Transverse colon (tissue), 4 donors: ENCODE measurements at regions not wholly inside any gene's neighbourhood (a gene's known extent, or its start where the extent isn't known, plus 50 kb on each side); places are given as distances from the start of the nearest gene placed in this dataset.

Experiments
- EP300 ChIP-seq: sonication (generic); formaldehyde crosslinking; IDR thresholded peaks from one replicate; pipeline ENCODE4 v1.6.1; 2017; ENCODE audit warnings: antibody characterized with exemption, low read depth
- POLR2A ChIP-seq: fragments of 450-650 bp; IDR thresholded peaks from one replicate; pipeline ENCODE4 v1.6.1; 2016; ENCODE audit warnings: antibody characterized with exemption, mild to moderate bottlenecking, moderate library complexity
- POLR2AphosphoS5 ChIP-seq, 3 donors: sonication (generic); formaldehyde crosslinking; IDR thresholded peaks; one replicate each; pipeline ENCODE4 v1.6.1; 2016; ENCODE audit warnings: antibody characterized with exemption in 3 of 3
- TF ChIP-seq, protein P1 (sequence below), 5 experiments: fragments of 200-600 bp in 3 of 5; fragments of 450-650 bp in 2 of 5; sonication (generic) in 3 of 5; IDR thresholded peaks; 1 replicate in 2 of 5; 2 replicates in 3 of 5; pipeline ENCODE4 v1.5.1; 2016 to 2017; ENCODE audit warnings: antibody characterized with exemption in 5 of 5, inconsistent platforms in 3 of 5, mild to moderate bottlenecking in 2 of 5, moderate library complexity in 1 of 5

DNA sequence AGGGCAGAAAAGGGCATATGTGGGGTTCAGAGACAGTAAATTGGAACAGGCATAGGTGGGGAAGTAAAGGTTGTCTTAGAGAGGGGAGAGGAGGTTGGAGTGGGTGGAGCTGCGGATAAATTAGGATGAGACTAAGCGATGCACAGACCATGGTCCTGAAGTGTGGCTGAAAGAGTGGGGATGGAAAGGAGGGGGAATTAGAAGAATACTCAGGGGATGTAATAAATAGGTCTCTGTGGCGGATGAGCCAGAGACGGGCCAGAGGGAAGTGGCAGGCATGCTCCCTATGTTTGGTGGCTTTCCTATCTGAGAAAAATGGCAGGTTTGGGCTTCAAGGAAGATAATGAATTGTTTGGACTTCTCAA, 123.4 kb downstream of the OLFM4 start:
- TF ChIP-seq POLR2A (no peak), EP300 (no peak), POLR2AphosphoS5 (IDR thresholded peaks at IDR 0.05) (no peak)
- TF ChIP-seq, protein P1, sequence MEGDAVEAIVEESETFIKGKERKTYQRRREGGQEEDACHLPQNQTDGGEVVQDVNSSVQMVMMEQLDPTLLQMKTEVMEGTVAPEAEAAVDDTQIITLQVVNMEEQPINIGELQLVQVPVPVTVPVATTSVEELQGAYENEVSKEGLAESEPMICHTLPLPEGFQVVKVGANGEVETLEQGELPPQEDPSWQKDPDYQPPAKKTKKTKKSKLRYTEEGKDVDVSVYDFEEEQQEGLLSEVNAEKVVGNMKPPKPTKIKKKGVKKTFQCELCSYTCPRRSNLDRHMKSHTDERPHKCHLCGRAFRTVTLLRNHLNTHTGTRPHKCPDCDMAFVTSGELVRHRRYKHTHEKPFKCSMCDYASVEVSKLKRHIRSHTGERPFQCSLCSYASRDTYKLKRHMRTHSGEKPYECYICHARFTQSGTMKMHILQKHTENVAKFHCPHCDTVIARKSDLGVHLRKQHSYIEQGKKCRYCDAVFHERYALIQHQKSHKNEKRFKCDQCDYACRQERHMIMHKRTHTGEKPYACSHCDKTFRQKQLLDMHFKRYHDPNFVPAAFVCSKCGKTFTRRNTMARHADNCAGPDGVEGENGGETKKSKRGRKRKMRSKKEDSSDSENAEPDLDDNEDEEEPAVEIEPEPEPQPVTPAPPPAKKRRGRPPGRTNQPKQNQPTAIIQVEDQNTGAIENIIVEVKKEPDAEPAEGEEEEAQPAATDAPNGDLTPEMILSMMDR (IDR thresholded peaks at IDR 0.05) = no peak
